Nephron progenitor cell (in vitro differentiated cells): ENCODE measurements at regions not wholly inside any gene's neighbourhood (a gene's known extent, or its start where the extent isn't known, plus 50 kb on each side); places are given as distances from the start of the nearest gene placed in this dataset.
"Not testable (repeated sequence)": the region's sequence is repeated elsewhere in the genome, so short reads cannot be mapped to it uniquely, and the experiment has no call there.

Source experiments
- DNase-seq: peaks from one replicate; pipeline ENCODE4 v3.0.0; 2021
- H3K27ac Mint-ChIP-seq: 2 replicates; pipeline ENCODE4 v1.8.0; 2021; ENCODE audit warnings: mild to moderate bottlenecking, moderate library complexity, mixed read lengths
- H3K27me3 Mint-ChIP-seq: 2 replicates; pipeline ENCODE4 v1.8.0; 2021; ENCODE audit warnings: mild to moderate bottlenecking, low read depth, mixed read lengths; ENCODE audit not compliant: poor library complexity
- H3K36me3 Mint-ChIP-seq: 2 replicates; pipeline ENCODE4 v1.8.0; 2021; ENCODE audit warnings: low read depth, mixed read lengths
- H3K4me1 Mint-ChIP-seq: 2 replicates; pipeline ENCODE4 v1.8.0; 2021; ENCODE audit warnings: mixed read lengths
- H3K4me3 Mint-ChIP-seq: 2 replicates; pipeline ENCODE4 v1.8.0; 2021; ENCODE audit warnings: mild to moderate bottlenecking, moderate library complexity, mixed read lengths
- H3K9me3 Mint-ChIP-seq: 2 replicates; pipeline ENCODE4 v1.8.0; 2021; ENCODE audit warnings: mild to moderate bottlenecking, moderate library complexity, mixed read lengths
- TF ChIP-seq, protein P1 (sequence below): fragments of 200-600 bp; sonication (generic); IDR thresholded peaks from 2 replicates; pipeline ENCODE4 v1.5.0; 2021; ENCODE audit warnings: antibody characterized with exemption

DNA sequence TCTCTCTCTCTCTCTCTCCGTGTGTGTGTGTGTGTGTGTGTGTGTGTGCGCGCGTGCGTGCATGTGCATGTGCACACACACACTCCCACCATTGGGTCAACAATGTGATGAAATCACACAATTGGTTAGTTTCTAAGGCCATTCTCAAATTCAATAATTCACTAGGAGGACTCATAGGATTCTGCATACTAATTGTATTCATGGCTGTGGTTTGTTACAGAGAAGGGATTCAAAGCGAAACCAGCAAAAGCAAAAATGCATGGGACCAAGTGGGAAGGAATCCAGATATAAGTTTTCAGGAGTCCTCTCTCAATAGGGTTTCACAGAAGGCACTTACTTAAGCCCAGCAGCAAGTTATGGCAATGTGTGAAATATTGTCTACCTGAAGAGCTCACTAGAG is 515.0 kb downstream of the PYDC2 start:
- Mint-ChIP-seq H3K27me3 (no peaks in the 10 kb centered on the region), H3K27ac (no peak overlapping the region), H3K36me3 (peaks cover 5% of the 10 kb centered on the region), H3K4me3 (no peak overlapping the region), H3K9me3 (peaks cover 23% of the 10 kb centered on the region), H3K4me1 (no peaks in the 10 kb centered on the region)
- no peak for DNase-seq
- TF ChIP-seq, protein P1, sequence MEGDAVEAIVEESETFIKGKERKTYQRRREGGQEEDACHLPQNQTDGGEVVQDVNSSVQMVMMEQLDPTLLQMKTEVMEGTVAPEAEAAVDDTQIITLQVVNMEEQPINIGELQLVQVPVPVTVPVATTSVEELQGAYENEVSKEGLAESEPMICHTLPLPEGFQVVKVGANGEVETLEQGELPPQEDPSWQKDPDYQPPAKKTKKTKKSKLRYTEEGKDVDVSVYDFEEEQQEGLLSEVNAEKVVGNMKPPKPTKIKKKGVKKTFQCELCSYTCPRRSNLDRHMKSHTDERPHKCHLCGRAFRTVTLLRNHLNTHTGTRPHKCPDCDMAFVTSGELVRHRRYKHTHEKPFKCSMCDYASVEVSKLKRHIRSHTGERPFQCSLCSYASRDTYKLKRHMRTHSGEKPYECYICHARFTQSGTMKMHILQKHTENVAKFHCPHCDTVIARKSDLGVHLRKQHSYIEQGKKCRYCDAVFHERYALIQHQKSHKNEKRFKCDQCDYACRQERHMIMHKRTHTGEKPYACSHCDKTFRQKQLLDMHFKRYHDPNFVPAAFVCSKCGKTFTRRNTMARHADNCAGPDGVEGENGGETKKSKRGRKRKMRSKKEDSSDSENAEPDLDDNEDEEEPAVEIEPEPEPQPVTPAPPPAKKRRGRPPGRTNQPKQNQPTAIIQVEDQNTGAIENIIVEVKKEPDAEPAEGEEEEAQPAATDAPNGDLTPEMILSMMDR = no peak

DNA sequence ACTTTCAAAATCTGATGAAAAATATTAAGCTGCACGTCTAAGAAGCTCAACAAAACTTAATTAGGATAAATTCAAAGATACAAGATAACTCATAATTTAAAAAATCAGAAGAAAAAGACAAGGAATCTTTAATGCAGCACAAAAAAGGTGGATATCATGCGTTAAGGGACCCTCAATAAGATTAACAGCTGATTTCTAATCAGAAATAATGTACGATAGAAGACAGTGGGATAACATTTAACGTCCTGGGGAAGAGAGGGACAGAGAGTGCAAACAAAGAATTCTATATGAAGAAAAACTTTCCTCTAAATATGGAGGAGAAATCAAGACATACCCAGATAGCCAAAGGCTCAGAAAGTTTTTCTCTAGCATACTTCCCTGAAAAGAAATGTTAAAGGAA is 519.5 kb downstream of the PYDC2 start:
- no peaks in the 10 kb centered on the region for H3K4me1 Mint-ChIP-seq
- no peaks in the 10 kb centered on the region for H3K27me3 Mint-ChIP-seq
- no peak for DNase-seq
- TF ChIP-seq, protein P1 = no peak
- no peak overlapping the region for H3K27ac Mint-ChIP-seq
- peaks cover 5% of the 10 kb centered on the region for H3K36me3 Mint-ChIP-seq
- H3K4me3 Mint-ChIP-seq = no peak overlapping the region
- peaks cover 23% of the 10 kb centered on the region for H3K9me3 Mint-ChIP-seq

DNA sequence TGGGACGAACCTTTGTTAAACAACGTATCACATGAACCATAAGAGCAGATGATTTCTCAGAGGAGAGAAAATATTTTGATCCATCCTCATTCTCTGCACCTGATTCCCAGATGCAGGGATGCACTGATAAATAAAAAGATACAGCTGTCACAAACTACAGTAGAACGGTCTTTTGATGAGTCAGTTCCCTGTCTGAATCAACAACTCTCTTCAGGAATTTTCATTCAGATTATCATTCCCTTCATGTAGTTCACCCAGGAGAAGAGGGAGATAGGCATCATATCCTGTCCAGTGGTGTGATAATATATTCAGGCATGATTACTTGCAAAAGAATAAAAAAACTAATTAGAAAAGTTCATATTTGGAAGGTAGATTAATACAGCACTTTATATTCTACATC is 521.5 kb downstream of the PYDC2 start:
- DNase-seq = no peak
- Mint-ChIP-seq H3K9me3 (peaks cover 23% of the 10 kb centered on the region), H3K4me1 (no peaks in the 10 kb centered on the region), H3K27ac (no peak overlapping the region), H3K27me3 (no peaks in the 10 kb centered on the region), H3K36me3 (peaks cover 5% of the 10 kb centered on the region), H3K4me3 (no peak overlapping the region)
- TF ChIP-seq, protein P1 = no peak

DNA sequence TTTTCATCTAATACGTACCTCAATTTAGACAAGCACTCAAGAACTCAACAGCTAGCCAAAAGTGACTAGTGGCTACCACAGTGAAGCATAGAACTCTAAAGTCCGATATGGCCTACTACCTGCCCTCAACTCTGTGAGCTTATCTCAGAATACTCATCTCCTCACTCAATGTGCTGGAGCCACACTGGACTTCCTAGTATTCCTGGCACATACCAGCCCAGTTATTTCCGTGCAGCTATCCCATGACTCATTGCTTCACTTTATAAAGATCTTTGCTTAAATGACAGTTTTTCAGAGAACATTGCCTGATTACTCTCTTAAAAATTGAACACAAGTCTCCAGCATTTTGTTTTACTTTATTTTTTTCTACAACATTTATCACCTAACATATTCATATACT is 524.7 kb downstream of the PYDC2 start:
- TF ChIP-seq, protein P1 = no peak
- Mint-ChIP-seq H3K27me3 (peaks cover 3% of the 10 kb centered on the region), H3K4me3 (no peak overlapping the region), H3K27ac (no peak overlapping the region), H3K36me3 (no peaks in the 10 kb centered on the region), H3K4me1 (no peaks in the 10 kb centered on the region), H3K9me3 (peaks cover 12% of the 10 kb centered on the region)
- DNase-seq = no peak

DNA sequence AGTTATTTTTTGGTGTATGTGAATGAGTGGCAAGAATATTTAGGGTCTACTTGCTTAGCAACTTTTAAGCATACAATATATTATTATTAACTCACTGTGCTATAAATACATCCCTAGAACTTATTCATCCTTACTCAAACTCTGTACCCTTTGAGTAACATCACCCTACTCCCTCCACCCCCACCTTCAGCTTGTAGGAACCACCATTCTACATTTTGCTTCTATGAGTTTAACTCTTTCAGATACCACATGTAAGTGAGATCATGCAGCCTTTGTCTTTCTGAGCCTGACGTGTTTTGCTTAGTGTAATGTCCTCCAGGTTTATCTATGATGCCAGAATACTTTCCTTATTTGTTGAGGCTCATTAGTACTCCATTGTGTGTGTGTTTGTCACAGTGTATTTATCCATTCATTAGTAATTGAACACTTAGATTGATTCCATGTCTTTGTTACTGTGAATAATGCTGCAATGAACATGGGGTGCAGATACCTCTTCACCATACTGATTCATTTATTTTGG is 526.9 kb downstream of the PYDC2 start:
- Mint-ChIP-seq H3K36me3 (peaks cover 5% of the 10 kb centered on the region), H3K27ac (no peak overlapping the region), H3K4me3 (no peak overlapping the region), H3K27me3 (peaks cover 3% of the 10 kb centered on the region), H3K9me3 (peaks cover 29% of the 10 kb centered on the region), H3K4me1 (no peaks in the 10 kb centered on the region)
- DNase-seq = no peak
- TF ChIP-seq, protein P1 = no peak

DNA sequence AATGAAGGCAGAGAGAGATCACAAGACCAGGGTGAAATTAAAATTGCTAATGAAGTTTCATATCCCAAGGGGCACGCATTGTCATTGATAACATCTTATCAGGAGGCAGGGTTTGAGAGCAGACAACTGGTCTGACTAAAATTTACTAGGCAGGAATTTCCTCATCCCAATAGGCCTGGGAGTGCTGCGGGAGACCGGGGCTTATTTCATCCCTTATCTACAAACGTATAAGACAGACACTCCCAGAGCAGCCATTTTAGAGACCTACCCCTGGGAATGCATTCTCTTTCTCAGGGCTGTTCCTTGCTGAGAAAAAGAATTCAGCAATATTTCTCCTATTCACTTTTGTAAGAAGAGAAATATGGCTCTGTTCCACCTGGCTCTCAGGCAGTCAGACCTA is 533.0 kb downstream of the PYDC2 start:
- H3K9me3 Mint-ChIP-seq = peaks cover 66% of the 10 kb centered on the region
- H3K4me1 Mint-ChIP-seq, H3K27me3 Mint-ChIP-seq, H3K27ac Mint-ChIP-seq, H3K4me3 Mint-ChIP-seq, DNase-seq: not testable (repeated sequence)
- peaks cover 12% of the 10 kb centered on the region for H3K36me3 Mint-ChIP-seq
